Uterus (tissue), 3 donors: ENCODE measurements at regions not wholly inside any gene's neighbourhood (a gene's known extent, or its start where the extent isn't known, plus 50 kb on each side); places are given as distances from the start of the nearest gene placed in this dataset.

Source experiments
- DNase-seq, 2 donors: peaks; one replicate each; pipeline ENCODE4 v3.0.0-alpha.2; 2019 to 2020
- H3K27ac ChIP-seq, 2 donors: fragments of 200-600 bp; sonication (generic); 1 replicate in 1 of 2; 2 replicates in 1 of 2; pipeline ENCODE4 v1.5.1; 2016 to 2018
- H3K27me3 ChIP-seq, 2 donors: fragments of 200-600 bp; sonication (generic); one replicate each; pipeline ENCODE4 v1.5.1; 2018 to 2019; ENCODE audit warnings: control low read depth in 1 of 2
- H3K36me3 ChIP-seq, 2 donors: fragments of 200-600 bp; sonication (generic); one replicate each; pipeline ENCODE4 v1.5.1; 2019; ENCODE audit warnings: control low read depth in 1 of 2
- H3K4me1 ChIP-seq, 2 donors: fragments of 200-600 bp; sonication (generic); one replicate each; pipeline ENCODE4 v1.5.1; 2018 to 2019; ENCODE audit warnings: control low read depth in 1 of 2
- H3K4me3 ChIP-seq, 2 donors: fragments of 200-600 bp; sonication (generic); 1 replicate in 1 of 2; 2 replicates in 1 of 2; pipeline ENCODE4 v1.5.1; 2018 to 2019; ENCODE audit warnings: mild to moderate bottlenecking in 1 of 2
- H3K9me3 ChIP-seq, 2 donors: fragments of 200-600 bp; sonication (generic); one replicate each; pipeline ENCODE4 v1.5.1; 2019; ENCODE audit warnings: control low read depth in 1 of 2
- CTCF ChIP-seq, 4 experiments: fragments of 200-600 bp in 2 of 4; fragments of 450-650 bp in 2 of 4; sonication (generic) in 2 of 4; IDR thresholded peaks; one replicate each; pipeline ENCODE4 v1.5.1; 2016 to 2019; ENCODE audit warnings: antibody characterized with exemption in 4 of 4, mild to moderate bottlenecking in 2 of 4, moderate library complexity in 1 of 4
- POLR2A ChIP-seq, 2 donors: fragments of 450-650 bp; IDR thresholded peaks; one replicate each; pipeline ENCODE4 v1.6.1; 2016; ENCODE audit warnings: antibody characterized with exemption in 2 of 2, mild to moderate bottlenecking in 1 of 2, moderate library complexity in 1 of 2
- intact Hi-C: fragments of 100-400 bp; cut with DNase I; formaldehyde crosslinking; loops from one replicate; pipeline ENCODE4 v1.15.1; 2023; ENCODE audit warnings: low total_unique reads
- donor health status: DM: yes; HTN: yes; CAD: no.

- Histone ChIP-seq H3K4me3 (no peak overlapping the region), H3K36me3 (no peaks in the 10 kb centered on the region), H3K9me3 (no peaks in the 10 kb centered on the region), H3K27ac (no peak overlapping the region), H3K4me1 (no peaks in the 10 kb centered on the region), H3K27me3 (no peaks in the 10 kb centered on the region)
- DNase-seq, result no peak
- TF ChIP-seq CTCF (IDR thresholded peaks at IDR 0.05) (no peak), POLR2A (IDR thresholded peaks at IDR 0.05) (no peak)
- intact Hi-C loops, result no loop called here
Measured at GRCh38 chr9:14538526-14538925, 154.7 kb downstream of the ZDHHC21 start.

GRCh38 chr9:14535161-14535955, 157.9 kb downstream of the ZDHHC21 start:
- no peaks in the 10 kb centered on the region for H3K27me3 ChIP-seq
- intact Hi-C loops, result no loop called here
- TF ChIP-seq POLR2A (IDR thresholded peaks at IDR 0.05) (no peak), CTCF (IDR thresholded peaks at IDR 0.05) (no peak)

GRCh38 chr9:14533867-14534640, 159.2 kb downstream of the ZDHHC21 start:
- TF ChIP-seq CTCF (IDR thresholded peaks at IDR 0.05), result no peak
- TF ChIP-seq POLR2A (IDR thresholded peaks at IDR 0.05), result no peak
- intact Hi-C loops, result no loop called here
- no peak for DNase-seq

More at GRCh38 chr9:14535161-14535955, 157.9 kb downstream of the ZDHHC21 start:
- H3K9me3 ChIP-seq, result no peaks in the 10 kb centered on the region
- DNase-seq, result no peak
- H3K4me3 ChIP-seq, result no peak overlapping the region
- no peaks in the 10 kb centered on the region for H3K4me1 ChIP-seq
- no peaks in the 10 kb centered on the region for H3K36me3 ChIP-seq
- H3K27ac ChIP-seq, result no peak overlapping the region

GRCh38 chr9:14532456-14533115, 160.6 kb downstream of the ZDHHC21 start:
- H3K4me3 ChIP-seq, result no peak overlapping the region
- H3K4me1 ChIP-seq, result no peaks in the 10 kb centered on the region
- no peaks in the 10 kb centered on the region for H3K27me3 ChIP-seq
- no peaks in the 10 kb centered on the region for H3K9me3 ChIP-seq
- DNase-seq, result no peak
- peaks cover 0 to 5% of the 10 kb centered on the region in 2 donors for H3K36me3 ChIP-seq
- H3K27ac ChIP-seq, result no peak overlapping the region
- TF ChIP-seq POLR2A (IDR thresholded peaks at IDR 0.05), result no peak
- intact Hi-C loops, result no loop called here

More at GRCh38 chr9:14533867-14534640, 159.2 kb downstream of the ZDHHC21 start:
- Histone ChIP-seq H3K4me3 (no peak overlapping the region), H3K27me3 (no peaks in the 10 kb centered on the region), H3K36me3 (no peaks in the 10 kb centered on the region), H3K9me3 (no peaks in the 10 kb centered on the region), H3K27ac (no peak overlapping the region), H3K4me1 (no peaks in the 10 kb centered on the region)

GRCh38 chr9:14531341-14532269, 161.6 kb downstream of the ZDHHC21 start:
- Histone ChIP-seq H3K4me3 (no peak overlapping the region), H3K4me1 (no peaks in the 10 kb centered on the region), H3K9me3 (no peaks in the 10 kb centered on the region), H3K27me3 (no peaks in the 10 kb centered on the region), H3K27ac (no peak overlapping the region), H3K36me3 (peaks cover 0 to 5% of the 10 kb centered on the region in 2 donors)
- intact Hi-C loops, result no loop called here
- DNase-seq, result no peak
- TF ChIP-seq POLR2A (IDR thresholded peaks at IDR 0.05), result no peak
- no peak for TF ChIP-seq CTCF (IDR thresholded peaks at IDR 0.05)
